ENCODE measurements at regions not wholly inside any gene's neighbourhood (a gene's known extent, or its start where the extent isn't known, plus 50 kb on each side); places are given as distances from the start of the nearest gene placed in this dataset.

DNA sequence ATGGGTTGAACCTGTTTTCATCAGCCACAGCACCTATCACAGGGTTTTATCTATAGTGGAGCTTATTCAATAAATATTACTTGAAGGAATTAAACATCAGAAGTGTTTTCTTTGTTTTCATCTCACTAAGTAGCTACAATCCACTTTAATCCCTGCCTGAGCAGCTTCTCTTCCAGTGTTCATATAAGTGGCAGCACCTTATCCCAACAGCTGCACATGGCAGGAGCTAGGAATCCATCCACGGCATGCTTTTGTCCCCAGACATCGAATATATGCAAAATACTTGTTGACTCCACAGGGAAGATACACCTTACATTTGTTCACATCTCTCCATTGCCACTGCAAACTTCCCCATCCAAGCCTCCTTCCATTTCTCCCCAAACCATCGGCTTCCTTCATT is 549.8 kb upstream of the FAM241A start:
- TF ChIP-seq POLR2AphosphoS5 (IDR thresholded peaks at IDR 0.05) = no peak
- TF ChIP-seq, protein P1, sequence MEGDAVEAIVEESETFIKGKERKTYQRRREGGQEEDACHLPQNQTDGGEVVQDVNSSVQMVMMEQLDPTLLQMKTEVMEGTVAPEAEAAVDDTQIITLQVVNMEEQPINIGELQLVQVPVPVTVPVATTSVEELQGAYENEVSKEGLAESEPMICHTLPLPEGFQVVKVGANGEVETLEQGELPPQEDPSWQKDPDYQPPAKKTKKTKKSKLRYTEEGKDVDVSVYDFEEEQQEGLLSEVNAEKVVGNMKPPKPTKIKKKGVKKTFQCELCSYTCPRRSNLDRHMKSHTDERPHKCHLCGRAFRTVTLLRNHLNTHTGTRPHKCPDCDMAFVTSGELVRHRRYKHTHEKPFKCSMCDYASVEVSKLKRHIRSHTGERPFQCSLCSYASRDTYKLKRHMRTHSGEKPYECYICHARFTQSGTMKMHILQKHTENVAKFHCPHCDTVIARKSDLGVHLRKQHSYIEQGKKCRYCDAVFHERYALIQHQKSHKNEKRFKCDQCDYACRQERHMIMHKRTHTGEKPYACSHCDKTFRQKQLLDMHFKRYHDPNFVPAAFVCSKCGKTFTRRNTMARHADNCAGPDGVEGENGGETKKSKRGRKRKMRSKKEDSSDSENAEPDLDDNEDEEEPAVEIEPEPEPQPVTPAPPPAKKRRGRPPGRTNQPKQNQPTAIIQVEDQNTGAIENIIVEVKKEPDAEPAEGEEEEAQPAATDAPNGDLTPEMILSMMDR (IDR thresholded peaks at IDR 0.05) = no peak
